Epithelial cell of proximal tubule (primary cell): ENCODE measurements at regions not wholly inside any gene's neighbourhood (a gene's known extent, or its start where the extent isn't known, plus 50 kb on each side); places are given as distances from the start of the nearest gene placed in this dataset.

Source experiments
- DNase-seq: peaks from one replicate; pipeline ENCODE4 v3.0.0-alpha.2; 2011; ENCODE audit warnings: low read depth
- H3K4me3 ChIP-seq: 2 replicates; pipeline ENCODE4 v1.5.1; 2011; ENCODE audit warnings: low read depth, mild to moderate bottlenecking, low read length
- TF ChIP-seq, protein P1 (sequence below): conservative IDR thresholded peaks from 2 replicates; pipeline ENCODE4 v1.5.1; 2012; ENCODE audit warnings: low read depth, mild to moderate bottlenecking, low read length

GRCh38 chr11:81477277-81477676 lies 1256.4 kb downstream of the FAM181B start:
- DNase-seq: no peak
- TF ChIP-seq, protein P1, sequence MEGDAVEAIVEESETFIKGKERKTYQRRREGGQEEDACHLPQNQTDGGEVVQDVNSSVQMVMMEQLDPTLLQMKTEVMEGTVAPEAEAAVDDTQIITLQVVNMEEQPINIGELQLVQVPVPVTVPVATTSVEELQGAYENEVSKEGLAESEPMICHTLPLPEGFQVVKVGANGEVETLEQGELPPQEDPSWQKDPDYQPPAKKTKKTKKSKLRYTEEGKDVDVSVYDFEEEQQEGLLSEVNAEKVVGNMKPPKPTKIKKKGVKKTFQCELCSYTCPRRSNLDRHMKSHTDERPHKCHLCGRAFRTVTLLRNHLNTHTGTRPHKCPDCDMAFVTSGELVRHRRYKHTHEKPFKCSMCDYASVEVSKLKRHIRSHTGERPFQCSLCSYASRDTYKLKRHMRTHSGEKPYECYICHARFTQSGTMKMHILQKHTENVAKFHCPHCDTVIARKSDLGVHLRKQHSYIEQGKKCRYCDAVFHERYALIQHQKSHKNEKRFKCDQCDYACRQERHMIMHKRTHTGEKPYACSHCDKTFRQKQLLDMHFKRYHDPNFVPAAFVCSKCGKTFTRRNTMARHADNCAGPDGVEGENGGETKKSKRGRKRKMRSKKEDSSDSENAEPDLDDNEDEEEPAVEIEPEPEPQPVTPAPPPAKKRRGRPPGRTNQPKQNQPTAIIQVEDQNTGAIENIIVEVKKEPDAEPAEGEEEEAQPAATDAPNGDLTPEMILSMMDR: no peak
- H3K4me3 ChIP-seq: no peak overlapping the region

DNA sequence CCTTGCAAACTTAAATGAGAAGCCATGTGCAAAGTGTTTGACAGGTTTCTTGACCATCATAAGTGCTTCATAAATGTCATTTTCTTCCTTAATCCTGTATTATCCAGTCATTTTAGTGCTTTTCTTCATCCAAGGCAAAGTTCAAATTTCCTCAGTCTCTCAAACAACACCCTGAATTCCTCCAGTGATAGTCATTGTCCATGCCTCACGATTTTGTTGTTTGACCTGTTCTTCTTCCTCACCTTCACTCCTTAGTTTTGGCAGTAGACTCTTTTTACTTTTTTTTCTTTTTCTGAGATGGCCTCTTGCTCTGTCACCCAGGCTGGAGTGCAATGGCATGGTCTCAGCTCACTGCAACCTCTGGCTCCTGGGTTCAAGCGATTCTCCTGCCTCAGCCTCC lies 1257.3 kb downstream of the FAM181B start:
- no peak for DNase-seq
- H3K4me3 ChIP-seq: no peak overlapping the region
- TF ChIP-seq, protein P1: no peak

DNA sequence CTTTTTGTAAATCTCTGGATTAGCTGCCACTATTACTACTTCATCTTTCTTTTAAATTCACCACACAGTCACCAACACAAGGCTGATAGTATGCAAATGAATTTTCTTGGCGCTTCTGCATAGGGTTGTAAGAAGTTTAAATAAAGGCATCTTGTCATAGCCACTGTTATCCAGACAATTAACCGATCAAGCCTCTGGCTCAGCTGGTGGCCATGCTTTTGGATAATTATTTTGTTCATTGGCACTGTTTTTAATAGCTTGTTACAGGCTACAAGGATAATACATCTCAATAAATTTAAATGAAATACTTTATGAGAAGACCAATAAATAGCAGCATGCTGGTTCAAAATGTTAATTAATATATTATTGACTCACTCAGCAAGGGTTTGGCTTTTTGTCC lies 1261.0 kb downstream of the FAM181B start:
- TF ChIP-seq, protein P1: no peak
- H3K4me3 ChIP-seq: no peak overlapping the region
- no peak for DNase-seq

DNA sequence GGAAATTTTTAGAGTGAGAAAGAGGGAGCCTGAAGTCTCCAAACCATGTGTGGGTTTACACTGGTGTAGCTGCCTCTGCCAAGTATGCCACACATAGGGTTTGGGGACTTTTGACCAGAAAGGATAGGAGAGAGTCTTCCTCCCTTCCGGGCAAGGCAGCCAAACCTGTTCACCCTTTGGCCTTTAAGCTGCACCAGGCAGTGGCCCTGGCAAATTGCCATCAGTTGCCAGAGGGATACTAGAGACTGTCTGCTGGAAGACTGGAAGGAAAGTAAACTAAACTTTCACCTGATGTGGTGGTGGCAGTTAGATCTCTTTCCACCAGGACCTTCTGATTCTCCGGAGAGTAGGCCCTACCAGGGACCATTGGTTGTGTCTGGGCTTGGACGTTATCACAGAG lies 1263.2 kb downstream of the FAM181B start:
- TF ChIP-seq, protein P1: no peak
- DNase-seq: no peak
- H3K4me3 ChIP-seq: no peak overlapping the region

DNA sequence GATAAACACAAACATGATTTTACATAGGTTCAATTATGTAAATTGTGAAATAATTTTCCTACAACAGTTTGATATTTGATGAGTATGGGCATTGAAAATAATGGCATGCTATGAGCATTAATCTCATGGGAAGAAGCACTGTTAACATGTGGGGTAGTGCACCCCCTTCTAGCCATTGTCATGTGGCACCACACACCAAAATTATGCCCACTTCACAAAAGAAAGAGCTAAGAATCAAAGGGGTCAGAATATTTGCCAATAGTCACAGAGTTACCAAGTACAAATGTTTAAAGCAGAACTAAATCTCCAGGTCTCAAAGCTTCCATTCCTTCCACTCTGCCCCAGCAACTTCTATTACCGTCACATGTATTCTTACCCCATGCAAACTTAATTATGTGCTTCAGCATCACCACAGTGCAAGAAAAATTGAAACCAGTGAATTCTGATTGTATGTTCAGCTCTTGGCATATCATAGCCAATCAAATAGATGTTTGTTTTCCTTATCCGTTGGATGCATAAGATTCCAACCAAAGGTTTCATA lies 1273.8 kb downstream of the FAM181B start:
- DNase-seq: no peak
- TF ChIP-seq, protein P1: no peak
- H3K4me3 ChIP-seq: no peak overlapping the region

- H3K4me3 ChIP-seq: no peak overlapping the region
- TF ChIP-seq, protein P1: no peak
- peak; percentile 13 for DNase-seq
Observed at GRCh38 chr11:81449588-81450156, 1284.0 kb downstream of the FAM181B start.

- DNase-seq: no peak
- H3K4me3 ChIP-seq: no peak overlapping the region
- TF ChIP-seq, protein P1: peak; percentile 43
Observed at GRCh38 chr11:81444297-81444696, 1289.4 kb downstream of the FAM181B start.
